ENCODE measurements at regions not wholly inside any gene's neighbourhood (a gene's known extent, or its start where the extent isn't known, plus 50 kb on each side); places are given as distances from the start of the nearest gene placed in this dataset.

GRCh38 chr11:64455456-64456261, 96.7 kb downstream of the RPS6KA4 start:
- no peak overlapping the region for H3K56ac ChIP-seq (ENCODE audit: extremely low read depth, insufficient read depth, low read length)
- ATAC-seq (ENCODE audit: low read depth) (no peak), DNase-seq (no peak)
- TF ChIP-seq MXI1 (IDR thresholded peaks at IDR 0.05; ENCODE audit: borderline replicate concordance, low read depth, low read length): no peak
- TF ChIP-seq RCOR1 (IDR thresholded peaks at IDR 0.05; ENCODE audit: insufficient replicate concordance, low read length): no peak
- no peak for TF ChIP-seq RAD21 (IDR thresholded peaks at IDR 0.05; ENCODE audit: low read length)
- no peak for TF ChIP-seq CEBPB (IDR thresholded peaks at IDR 0.05; ENCODE audit: low read depth, low read length)
- TF ChIP-seq SMC3 (IDR thresholded peaks at IDR 0.05; ENCODE audit: low read depth, low read length): no peak
- TF ChIP-seq ELK1 (IDR thresholded peaks at IDR 0.05; ENCODE audit: borderline replicate concordance, low read depth, low read length): no peak
- no peak for TF ChIP-seq CHD1 (IDR thresholded peaks at IDR 0.05; ENCODE audit: low read depth, low read length)
- no peak for TF ChIP-seq RFX5 (IDR thresholded peaks at IDR 0.05; ENCODE audit: low read depth, low read length)
- TF ChIP-seq MAFK (IDR thresholded peaks at IDR 0.05; ENCODE audit: low read depth, low read length): no peak
- TF ChIP-seq, protein P1, sequence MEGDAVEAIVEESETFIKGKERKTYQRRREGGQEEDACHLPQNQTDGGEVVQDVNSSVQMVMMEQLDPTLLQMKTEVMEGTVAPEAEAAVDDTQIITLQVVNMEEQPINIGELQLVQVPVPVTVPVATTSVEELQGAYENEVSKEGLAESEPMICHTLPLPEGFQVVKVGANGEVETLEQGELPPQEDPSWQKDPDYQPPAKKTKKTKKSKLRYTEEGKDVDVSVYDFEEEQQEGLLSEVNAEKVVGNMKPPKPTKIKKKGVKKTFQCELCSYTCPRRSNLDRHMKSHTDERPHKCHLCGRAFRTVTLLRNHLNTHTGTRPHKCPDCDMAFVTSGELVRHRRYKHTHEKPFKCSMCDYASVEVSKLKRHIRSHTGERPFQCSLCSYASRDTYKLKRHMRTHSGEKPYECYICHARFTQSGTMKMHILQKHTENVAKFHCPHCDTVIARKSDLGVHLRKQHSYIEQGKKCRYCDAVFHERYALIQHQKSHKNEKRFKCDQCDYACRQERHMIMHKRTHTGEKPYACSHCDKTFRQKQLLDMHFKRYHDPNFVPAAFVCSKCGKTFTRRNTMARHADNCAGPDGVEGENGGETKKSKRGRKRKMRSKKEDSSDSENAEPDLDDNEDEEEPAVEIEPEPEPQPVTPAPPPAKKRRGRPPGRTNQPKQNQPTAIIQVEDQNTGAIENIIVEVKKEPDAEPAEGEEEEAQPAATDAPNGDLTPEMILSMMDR (conservative IDR thresholded peaks at IDR 0.05; ENCODE audit: low read depth, low read length): no peak
- TF ChIP-seq, protein P2, sequence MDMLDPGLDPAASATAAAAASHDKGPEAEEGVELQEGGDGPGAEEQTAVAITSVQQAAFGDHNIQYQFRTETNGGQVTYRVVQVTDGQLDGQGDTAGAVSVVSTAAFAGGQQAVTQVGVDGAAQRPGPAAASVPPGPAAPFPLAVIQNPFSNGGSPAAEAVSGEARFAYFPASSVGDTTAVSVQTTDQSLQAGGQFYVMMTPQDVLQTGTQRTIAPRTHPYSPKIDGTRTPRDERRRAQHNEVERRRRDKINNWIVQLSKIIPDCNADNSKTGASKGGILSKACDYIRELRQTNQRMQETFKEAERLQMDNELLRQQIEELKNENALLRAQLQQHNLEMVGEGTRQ (IDR thresholded peaks at IDR 0.05; ENCODE audit: low read depth, low read length): no peak
- TF ChIP-seq NFE2L2 (IDR thresholded peaks at IDR 0.05; ENCODE audit: low read depth, low read length): no peak
- TF ChIP-seq BHLHE40 (IDR thresholded peaks at IDR 0.05; ENCODE audit: low read depth, low read length): no peak
- TF ChIP-seq MAZ (IDR thresholded peaks at IDR 0.05; ENCODE audit: borderline replicate concordance, low read depth, low read length): no peak
- no peak overlapping the region for H2BK5ac ChIP-seq (ENCODE audit: low read depth, low read length, poor library complexity, severe bottlenecking)
- H3K27ac ChIP-seq (ENCODE audit: insufficient read depth, low read length): no peak overlapping the region
- no peak overlapping the region for H3K14ac ChIP-seq (replicated peaks; ENCODE audit: low read depth, low read length)
- H3K9me3 ChIP-seq (ENCODE audit: control insufficient read depth, insufficient read depth, low read length): no peaks in the 10 kb centered on the region
- H4K5ac ChIP-seq (ENCODE audit: low read depth, low read length): no peak overlapping the region
- H2BK15ac ChIP-seq (ENCODE audit: low read depth, low read length): no peak overlapping the region
- H3K4ac ChIP-seq (ENCODE audit: low read depth, low read length): no peak overlapping the region
- no TSS peak for BruUV-seq (replicated peaks)
- H4K20me1 ChIP-seq (ENCODE audit: insufficient read depth, low read length): no peaks in the 10 kb centered on the region
- no peak overlapping the region for H2BK120ac ChIP-seq (ENCODE audit: low read depth, low read length)
- in situ Hi-C loops (cut with MboI; ENCODE audit: low sequenced_read_pairs) (no loop called here), dilution Hi-C loops (cut with HindIII; ENCODE audit: low sequenced_read_pairs, unreplicated experiment) (no loop called here), intact Hi-C loops (cut with micrococcal nuclease) (no loop called here)
- H2AFZ ChIP-seq (replicated peaks; ENCODE audit: low read length, poor library complexity): no peak overlapping the region
- no peak overlapping the region for H2BK20ac ChIP-seq (ENCODE audit: low read depth, low read length)
- 67% methylated on average over 18 of the region's 22 CpGs; no CpG with 5 or more reads in 1 of the 2 experiments for WGBS, 2 experiments (ENCODE audit: extremely low coverage in 2 of 2, insufficient read length in 1 of 2)
- POLR2A ChIA-PET (ENCODE audit: unreplicated experiment): no interaction called here
- H3K18ac ChIP-seq (ENCODE audit: low read depth, low read length): no peak overlapping the region
- no peak overlapping the region for H4K8ac ChIP-seq (ENCODE audit: low read depth in 2 of 2, low read length in 2 of 2)
- H3K4me1 ChIP-seq (ENCODE audit: control insufficient read depth, insufficient read depth, low read length): no peaks in the 10 kb centered on the region
- no peaks in the 10 kb centered on the region for H3K9me1 ChIP-seq (ENCODE audit: insufficient read depth, low read length)
- H3K4me3 ChIP-seq (ENCODE audit: insufficient read depth, low read depth, low read length): no peak overlapping the region
- no peak overlapping the region for H4K91ac ChIP-seq (ENCODE audit: insufficient read depth, low read depth, low read length)
- no peak overlapping the region for H3K4me2 ChIP-seq (ENCODE audit: low read depth, low read length)
- CTCF ChIA-PET: no interaction called here
- H3K9ac ChIP-seq (ENCODE audit: low read depth, low read length): no peak overlapping the region
- no peak overlapping the region for H3K23ac ChIP-seq (ENCODE audit: low read depth, low read length)
- H2AK5ac ChIP-seq (ENCODE audit: low read depth, low read length): no peak overlapping the region
- no peaks in the 10 kb centered on the region for H3K79me1 ChIP-seq (ENCODE audit: low read depth in 1 of 2, low read length in 2 of 2)
- H2AK9ac ChIP-seq (replicated peaks; ENCODE audit: low read depth, low read length, poor library complexity): no peak overlapping the region
- H3K36me3 ChIP-seq (ENCODE audit: control insufficient read depth, insufficient read depth, low read length): no peaks in the 10 kb centered on the region
- peaks cover 37% of the 10 kb centered on the region for H3K27me3 ChIP-seq (ENCODE audit: control insufficient read depth, insufficient read depth, low read length)
